Right kidney (tissue), 1 donor: ENCODE measurements at regions not wholly inside any gene's neighbourhood (a gene's known extent, or its start where the extent isn't known, plus 50 kb on each side); places are given as distances from the start of the nearest gene placed in this dataset.
"Not testable (repeated sequence)": the region's sequence is repeated elsewhere in the genome, so short reads cannot be mapped to it uniquely, and the experiment has no call there.

Experiments
- DNase-seq: peaks from one replicate; pipeline ENCODE4 v3.0.0-alpha.2; 2016

- DNase-seq: not testable (repeated sequence)
These were observed 100.6 kb upstream of the LRPAP1 start for GRCh38 chr4:3632794-3633193.

- peak; percentile 55 for DNase-seq
These were observed 99.5 kb upstream of the LRPAP1 start for GRCh38 chr4:3631544-3632266.

- DNase-seq: no peak
These were observed 98.6 kb upstream of the LRPAP1 start for GRCh38 chr4:3630598-3631543.

GRCh38 chr4:3630136-3630597 lies 97.9 kb upstream of the LRPAP1 start:
- DNase-seq: no peak

- no peak for DNase-seq
These were observed 97.4 kb upstream of the LRPAP1 start for GRCh38 chr4:3629665-3630064.

- not testable (repeated sequence) for DNase-seq
These were observed 97.0 kb upstream of the LRPAP1 start for GRCh38 chr4:3629176-3629575.

GRCh38 chr4:3628868-3629175 lies 96.6 kb upstream of the LRPAP1 start:
- no peak for DNase-seq

GRCh38 chr4:3627967-3628867 lies 96.0 kb upstream of the LRPAP1 start:
- DNase-seq: not testable (repeated sequence)

GRCh38 chr4:3627456-3627855 lies 95.2 kb upstream of the LRPAP1 start:
- not testable (repeated sequence) for DNase-seq

GRCh38 chr4:3626131-3626884 lies 94.1 kb upstream of the LRPAP1 start:
- DNase-seq: not testable (repeated sequence)

GRCh38 chr4:3625286-3625875 lies 93.2 kb upstream of the LRPAP1 start:
- not testable (repeated sequence) for DNase-seq

- DNase-seq: peak; percentile 64
These were observed 91.6 kb upstream of the LRPAP1 start for GRCh38 chr4:3623809-3624329.

- DNase-seq: no peak
These were observed 90.9 kb upstream of the LRPAP1 start for GRCh38 chr4:3623106-3623505.

- DNase-seq: not testable (repeated sequence)
These were observed 88.1 kb upstream of the LRPAP1 start for GRCh38 chr4:3620365-3620764.

GRCh38 chr4:3619698-3620097 lies 87.5 kb upstream of the LRPAP1 start:
- not testable (repeated sequence) for DNase-seq

GRCh38 chr4:3618341-3618740 lies 86.1 kb upstream of the LRPAP1 start:
- not testable (repeated sequence) for DNase-seq

- no peak for DNase-seq
These were observed 83.4 kb upstream of the LRPAP1 start for GRCh38 chr4:3615386-3616286.

GRCh38 chr4:3614731-3614980 lies 82.4 kb upstream of the LRPAP1 start:
- no peak for DNase-seq

- DNase-seq: no peak
These were observed 81.9 kb upstream of the LRPAP1 start for GRCh38 chr4:3613967-3614730.
